ENCODE measurements at regions not wholly inside any gene's neighbourhood (a gene's known extent, or its start where the extent isn't known, plus 50 kb on each side); places are given as distances from the start of the nearest gene placed in this dataset.

DNA sequence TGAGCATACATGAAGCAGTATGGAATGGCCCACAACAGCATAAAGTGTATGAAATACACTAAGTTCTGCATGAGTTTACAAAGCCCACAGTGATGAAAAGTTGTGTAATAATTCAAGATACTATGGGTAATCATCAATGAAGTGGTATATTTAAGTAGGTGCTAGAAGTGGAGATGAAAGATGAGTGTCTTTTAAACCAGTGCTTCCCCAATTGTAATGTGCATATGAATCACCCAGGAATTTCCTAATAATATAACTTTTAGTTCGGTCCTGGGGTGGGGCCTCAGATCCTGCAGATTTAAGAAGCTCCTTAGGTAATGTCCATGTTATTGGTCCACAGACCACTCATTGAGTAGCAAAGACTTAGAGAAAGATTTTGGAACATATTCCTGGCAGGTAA lies 184.9 kb downstream of the DUSP10 start:
- Histone ChIP-seq H3K79me2 (ENCODE audit: insufficient read depth, low read length) (no peaks in the 10 kb centered on the region), H3K9ac (ENCODE audit: insufficient read depth, low read depth, low read length) (no peak overlapping the region), H3K4me2 (ENCODE audit: low read depth, low read length) (no peak overlapping the region), H3K4me3 (replicated peaks in 1 of 3; ENCODE audit: insufficient read depth in 1 of 3, low read depth in 2 of 3, low read length in 3 of 3) (no peak overlapping the region), H3K27ac (ENCODE audit: extremely low read length, insufficient read depth, low read length) (no peak overlapping the region), H2AFZ (ENCODE audit: low read length) (no peak overlapping the region), H3K36me3 (replicated peaks in 1 of 2; ENCODE audit: control insufficient read depth in 1 of 2, insufficient read depth in 2 of 2, low read length in 2 of 2) (no peaks in the 10 kb centered on the region), H3K27me3 (ENCODE audit: control insufficient read depth in 1 of 2, insufficient read depth in 2 of 2, low read length in 2 of 2) (no peaks in the 10 kb centered on the region; a peak in 1 of 5 replicates), H4K20me1 (ENCODE audit: insufficient read depth, low read length) (no peaks in the 10 kb centered on the region), H3K9me3 (ENCODE audit: low read length) (no peaks in the 10 kb centered on the region), H3K4me1 (ENCODE audit: insufficient read depth, low read length) (no peaks in the 10 kb centered on the region)
- in situ Hi-C loops (cut with HindIII; ENCODE audit: extremely low pct_ligation_motif_present, low pct_unique_long_range_greater_than_20kb): no loop called here
- TF ChIP-seq CHD2 (IDR thresholded peaks at IDR 0.05; ENCODE audit: low read depth, low read length) (no peak), HOXA9 (CRISPR knock-in tag; IDR thresholded peaks at IDR 0.05; ENCODE audit: borderline replicate concordance) (no peak), HES4 (CRISPR knock-in tag; IDR thresholded peaks at IDR 0.05; ENCODE audit: borderline replicate concordance) (no peak), PHF5A (CRISPR knock-in tag; IDR thresholded peaks at IDR 0.05; ENCODE audit: low read depth, unreplicated experiment) (no peak), HDAC2 (CRISPR knock-in tag; IDR thresholded peaks at IDR 0.05) (no peak), DNMT3B (CRISPR knock-in tag; conservative IDR thresholded peaks at IDR 0.05) (no peak), ZNF850 (CRISPR knock-in tag; conservative IDR thresholded peaks at IDR 0.05) (no peak), PAX8 (CRISPR knock-in tag; IDR thresholded peaks at IDR 0.05; ENCODE audit: borderline replicate concordance) (no peak), ZNF180 (CRISPR knock-in tag; IDR thresholded peaks at IDR 0.05; ENCODE audit: borderline replicate concordance, low read depth) (no peak)
- ChIA-PET POLR2A (no interaction called here), CTCF (ENCODE audit: low intra/inter-chr PET ratio, low total read pairs) (no interaction called here)
- FAIRE-seq (no peak), DNase-seq (ENCODE audit: low spot score) (no peak), ATAC-seq (no peak)
- no TSS peak for BruUV-seq (replicated peaks)
- intact Hi-C loops (cut with micrococcal nuclease; ENCODE audit: unreplicated experiment): no loop called here
- 7% methylated on average over 1 of the region's 1 CpG for WGBS (ENCODE audit: low lambda C conversion rate)

DNA sequence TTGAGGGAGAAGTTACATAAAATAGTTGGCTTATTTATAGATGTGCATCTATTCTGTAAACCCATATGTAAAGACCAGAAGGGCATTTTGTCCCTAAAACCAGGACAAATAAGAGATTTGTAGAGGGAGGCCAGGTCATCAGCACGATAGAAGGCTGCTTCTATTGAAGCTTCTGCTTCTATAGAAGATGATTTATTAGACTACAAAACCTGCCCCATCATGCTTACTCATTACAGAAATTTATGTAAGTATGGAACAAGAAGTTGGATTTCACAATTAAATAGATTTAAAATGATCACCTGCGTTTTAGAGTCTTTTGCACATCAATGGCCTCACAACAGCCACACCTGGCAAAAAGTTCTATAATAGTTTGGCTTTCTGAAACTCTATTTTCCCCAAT lies 183.5 kb downstream of the DUSP10 start:
- H3K9me3 ChIP-seq (ENCODE audit: low read length): no peaks in the 10 kb centered on the region
- H2AFZ ChIP-seq (ENCODE audit: low read length): no peak overlapping the region
- no peak overlapping the region for H3K27ac ChIP-seq (ENCODE audit: extremely low read length, insufficient read depth, low read length)
- no peak for FAIRE-seq
- no peak overlapping the region for H3K4me2 ChIP-seq (ENCODE audit: low read depth, low read length)
- intact Hi-C loops (cut with micrococcal nuclease; ENCODE audit: unreplicated experiment): no loop called here
- 0% methylated on average over 2 of the region's 2 CpGs for WGBS (ENCODE audit: low lambda C conversion rate)
- no peak for ATAC-seq
- BruUV-seq (replicated peaks): no TSS peak
- no peaks in the 10 kb centered on the region for H3K36me3 ChIP-seq (replicated peaks in 1 of 2; ENCODE audit: control insufficient read depth in 1 of 2, insufficient read depth in 2 of 2, low read length in 2 of 2)
- POLR2A ChIA-PET: no interaction called here
- no peaks in the 10 kb centered on the region; a peak in 1 of 5 replicates for H3K27me3 ChIP-seq (ENCODE audit: control insufficient read depth in 1 of 2, insufficient read depth in 2 of 2, low read length in 2 of 2)
- H4K20me1 ChIP-seq (ENCODE audit: insufficient read depth, low read length): no peaks in the 10 kb centered on the region
- H3K9ac ChIP-seq (ENCODE audit: insufficient read depth, low read depth, low read length): no peak overlapping the region
- H3K4me1 ChIP-seq (ENCODE audit: insufficient read depth, low read length): no peaks in the 10 kb centered on the region
- CTCF ChIA-PET (ENCODE audit: low intra/inter-chr PET ratio, low total read pairs): no interaction called here
- no peak for DNase-seq (ENCODE audit: low spot score)
- no peak overlapping the region for H3K4me3 ChIP-seq (replicated peaks in 1 of 3; ENCODE audit: insufficient read depth in 1 of 3, low read depth in 2 of 3, low read length in 3 of 3)
- H3K79me2 ChIP-seq (ENCODE audit: insufficient read depth, low read length): no peaks in the 10 kb centered on the region
- in situ Hi-C loops (cut with HindIII; ENCODE audit: extremely low pct_ligation_motif_present, low pct_unique_long_range_greater_than_20kb): no loop called here
- TF ChIP-seq, protein P1, sequence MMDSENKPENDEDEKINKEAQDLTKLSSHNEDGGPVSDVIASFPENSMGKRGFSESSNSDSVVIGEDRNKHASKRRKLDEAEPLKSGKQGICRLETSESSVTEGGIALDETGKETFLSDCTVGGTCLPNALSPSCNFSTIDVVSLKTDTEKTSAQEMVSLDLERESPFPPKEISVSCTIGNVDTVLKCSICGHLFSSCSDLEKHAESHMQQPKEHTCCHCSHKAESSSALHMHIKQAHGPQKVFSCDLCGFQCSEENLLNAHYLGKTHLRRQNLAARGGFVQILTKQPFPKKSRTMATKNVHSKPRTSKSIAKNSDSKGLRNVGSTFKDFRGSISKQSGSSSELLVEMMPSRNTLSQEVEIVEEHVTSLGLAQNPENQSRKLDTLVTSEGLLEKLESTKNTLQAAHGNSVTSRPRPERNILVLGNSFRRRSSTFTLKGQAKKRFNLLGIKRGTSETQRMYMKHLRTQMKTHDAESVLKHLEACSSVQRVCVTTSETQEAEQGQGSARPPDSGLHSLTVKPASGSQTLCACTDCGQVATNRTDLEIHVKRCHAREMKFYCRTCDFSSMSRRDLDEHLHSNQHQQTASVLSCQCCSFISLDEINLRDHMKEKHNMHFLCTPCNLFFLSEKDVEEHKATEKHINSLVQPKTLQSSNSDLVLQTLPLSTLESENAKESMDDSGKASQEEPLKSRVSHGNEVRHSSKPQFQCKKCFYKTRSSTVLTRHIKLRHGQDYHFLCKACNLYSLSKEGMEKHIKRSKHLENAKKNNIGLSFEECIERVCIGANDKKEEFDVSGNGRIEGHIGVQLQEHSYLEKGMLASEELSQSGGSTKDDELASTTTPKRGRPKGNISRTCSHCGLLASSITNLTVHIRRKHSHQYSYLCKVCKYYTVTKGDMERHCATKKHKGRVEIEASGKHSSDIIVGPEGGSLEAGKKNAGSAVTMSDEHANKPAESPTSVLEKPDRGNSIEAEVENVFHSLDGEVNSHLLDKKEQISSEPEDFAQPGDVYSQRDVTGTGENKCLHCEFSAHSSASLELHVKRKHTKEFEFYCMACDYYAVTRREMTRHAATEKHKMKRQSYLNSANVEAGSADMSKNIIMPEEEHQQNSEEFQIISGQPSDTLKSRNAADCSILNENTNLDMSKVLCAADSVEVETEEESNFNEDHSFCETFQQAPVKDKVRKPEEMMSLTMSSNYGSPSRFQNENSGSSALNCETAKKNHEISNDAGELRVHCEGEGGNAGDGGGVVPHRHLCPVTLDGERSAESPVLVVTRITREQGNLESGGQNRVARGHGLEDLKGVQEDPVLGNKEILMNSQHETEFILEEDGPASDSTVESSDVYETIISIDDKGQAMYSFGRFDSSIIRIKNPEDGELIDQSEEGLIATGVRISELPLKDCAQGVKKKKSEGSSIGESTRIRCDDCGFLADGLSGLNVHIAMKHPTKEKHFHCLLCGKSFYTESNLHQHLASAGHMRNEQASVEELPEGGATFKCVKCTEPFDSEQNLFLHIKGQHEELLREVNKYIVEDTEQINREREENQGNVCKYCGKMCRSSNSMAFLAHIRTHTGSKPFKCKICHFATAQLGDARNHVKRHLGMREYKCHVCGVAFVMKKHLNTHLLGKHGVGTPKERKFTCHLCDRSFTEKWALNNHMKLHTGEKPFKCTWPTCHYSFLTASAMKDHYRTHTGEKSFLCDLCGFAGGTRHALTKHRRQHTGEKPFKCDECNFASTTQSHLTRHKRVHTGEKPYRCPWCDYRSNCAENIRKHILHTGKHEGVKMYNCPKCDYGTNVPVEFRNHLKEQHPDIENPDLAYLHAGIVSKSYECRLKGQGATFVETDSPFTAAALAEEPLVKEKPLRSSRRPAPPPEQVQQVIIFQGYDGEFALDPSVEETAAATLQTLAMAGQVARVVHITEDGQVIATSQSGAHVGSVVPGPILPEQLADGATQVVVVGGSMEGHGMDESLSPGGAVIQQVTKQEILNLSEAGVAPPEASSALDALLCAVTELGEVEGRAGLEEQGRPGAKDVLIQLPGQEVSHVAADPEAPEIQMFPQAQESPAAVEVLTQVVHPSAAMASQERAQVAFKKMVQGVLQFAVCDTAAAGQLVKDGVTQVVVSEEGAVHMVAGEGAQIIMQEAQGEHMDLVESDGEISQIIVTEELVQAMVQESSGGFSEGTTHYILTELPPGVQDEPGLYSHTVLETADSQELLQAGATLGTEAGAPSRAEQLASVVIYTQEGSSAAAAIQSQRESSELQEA (CRISPR knock-in tag; IDR thresholded peaks at IDR 0.05; ENCODE audit: not compliant biosample characterization): no peak
- no peak for TF ChIP-seq ARID2 (CRISPR knock-in tag; IDR thresholded peaks at IDR 0.05; ENCODE audit: borderline replicate concordance)

Measured in HepG2 (cell line).